ENCODE measurements at regions not wholly inside any gene's neighbourhood (a gene's known extent, or its start where the extent isn't known, plus 50 kb on each side); places are given as distances from the start of the nearest gene placed in this dataset.
"Not testable (repeated sequence)": the region's sequence is repeated elsewhere in the genome, so short reads cannot be mapped to it uniquely, and the experiment has no call there.

GRCh38 chr21:6466707-6467106 is 4054.7 kb upstream of the TPTE start:
- H3K4me1 ChIP-seq; H3K4me3 ChIP-seq; H3K9me3 ChIP-seq; DNase-seq; intact Hi-C loops (cut with DNase I; ENCODE audit: low total_unique reads); H3K36me3 ChIP-seq; H3K27me3 ChIP-seq; H3K27ac ChIP-seq: not testable (repeated sequence)

GRCh38 chr21:6467189-6467774 is 4054.1 kb upstream of the TPTE start:
- H3K9me3 ChIP-seq; H3K36me3 ChIP-seq; DNase-seq; H3K27me3 ChIP-seq; H3K27ac ChIP-seq; H3K4me3 ChIP-seq; H3K4me1 ChIP-seq; intact Hi-C loops (cut with DNase I; ENCODE audit: low total_unique reads): not testable (repeated sequence)

- H3K27me3 ChIP-seq; intact Hi-C loops (cut with DNase I; ENCODE audit: low total_unique reads); H3K4me1 ChIP-seq; H3K4me3 ChIP-seq; DNase-seq; H3K27ac ChIP-seq; H3K9me3 ChIP-seq; H3K36me3 ChIP-seq: not testable (repeated sequence)
These were observed 4053.5 kb upstream of the TPTE start for GRCh38 chr21:6467907-6468306.

GRCh38 chr21:6468331-6468860 is 4053.0 kb upstream of the TPTE start:
- H3K9me3 ChIP-seq; DNase-seq; intact Hi-C loops (cut with DNase I; ENCODE audit: low total_unique reads); H3K36me3 ChIP-seq; H3K27me3 ChIP-seq; H3K4me1 ChIP-seq; H3K27ac ChIP-seq; H3K4me3 ChIP-seq: not testable (repeated sequence)

- DNase-seq; intact Hi-C loops (cut with DNase I; ENCODE audit: low total_unique reads); H3K27ac ChIP-seq; H3K4me3 ChIP-seq; H3K9me3 ChIP-seq; H3K4me1 ChIP-seq; H3K36me3 ChIP-seq; H3K27me3 ChIP-seq: not testable (repeated sequence)
These were observed 4047.0 kb upstream of the TPTE start for GRCh38 chr21:6474250-6474968.

GRCh38 chr21:6481116-6481515 is 4040.3 kb upstream of the TPTE start:
- H3K4me1 ChIP-seq; H3K4me3 ChIP-seq; H3K36me3 ChIP-seq; intact Hi-C loops (cut with DNase I; ENCODE audit: low total_unique reads); DNase-seq; H3K9me3 ChIP-seq; H3K27ac ChIP-seq; H3K27me3 ChIP-seq: not testable (repeated sequence)

- intact Hi-C loops (cut with DNase I; ENCODE audit: low total_unique reads); H3K4me3 ChIP-seq; H3K36me3 ChIP-seq; DNase-seq; H3K27me3 ChIP-seq; H3K4me1 ChIP-seq; H3K27ac ChIP-seq; H3K9me3 ChIP-seq: not testable (repeated sequence)
These were observed 4038.8 kb upstream of the TPTE start for GRCh38 chr21:6482616-6483015.

GRCh38 chr21:6483645-6484044 is 4037.7 kb upstream of the TPTE start:
- H3K4me1 ChIP-seq; intact Hi-C loops (cut with DNase I; ENCODE audit: low total_unique reads); H3K36me3 ChIP-seq; DNase-seq; H3K4me3 ChIP-seq; H3K27me3 ChIP-seq; H3K9me3 ChIP-seq; H3K27ac ChIP-seq: not testable (repeated sequence)

GRCh38 chr21:6486821-6487220 is 4034.6 kb upstream of the TPTE start:
- H3K27ac ChIP-seq; H3K4me3 ChIP-seq; intact Hi-C loops (cut with DNase I; ENCODE audit: low total_unique reads); H3K9me3 ChIP-seq; H3K36me3 ChIP-seq; H3K4me1 ChIP-seq; DNase-seq; H3K27me3 ChIP-seq: not testable (repeated sequence)

GRCh38 chr21:6492691-6493090 is 4028.7 kb upstream of the TPTE start:
- H3K27ac ChIP-seq; H3K27me3 ChIP-seq; intact Hi-C loops (cut with DNase I; ENCODE audit: low total_unique reads); H3K9me3 ChIP-seq; H3K4me3 ChIP-seq; DNase-seq; H3K36me3 ChIP-seq; H3K4me1 ChIP-seq: not testable (repeated sequence)

GRCh38 chr21:6493957-6494356 is 4027.4 kb upstream of the TPTE start:
- not testable (repeated sequence) for DNase-seq

GRCh38 chr21:6496356-6496755 is 4025.0 kb upstream of the TPTE start:
- DNase-seq; intact Hi-C loops (cut with DNase I; ENCODE audit: low total_unique reads); H3K9me3 ChIP-seq; H3K4me3 ChIP-seq; H3K36me3 ChIP-seq; H3K4me1 ChIP-seq; H3K27me3 ChIP-seq; H3K27ac ChIP-seq: not testable (repeated sequence)

More at GRCh38 chr21:6493957-6494356, 4027.4 kb upstream of the TPTE start:
- H3K27me3 ChIP-seq; intact Hi-C loops (cut with DNase I; ENCODE audit: low total_unique reads); H3K36me3 ChIP-seq; H3K9me3 ChIP-seq; H3K4me3 ChIP-seq; H3K27ac ChIP-seq; H3K4me1 ChIP-seq: not testable (repeated sequence)

GRCh38 chr21:6498716-6499115 is 4022.7 kb upstream of the TPTE start:
- H3K36me3 ChIP-seq; H3K27me3 ChIP-seq; H3K9me3 ChIP-seq; H3K4me1 ChIP-seq; intact Hi-C loops (cut with DNase I; ENCODE audit: low total_unique reads): not testable (repeated sequence)
- DNase-seq: peak; percentile 14 to 33
- H3K4me3 ChIP-seq: peak overlapping the region in 1 of 2 donors; percentile 52
- peak overlapping the region in 1 of 2 donors; percentile 57 for H3K27ac ChIP-seq
